22Rv1 (cell line): ENCODE measurements at regions not wholly inside any gene's neighbourhood (a gene's known extent, or its start where the extent isn't known, plus 50 kb on each side); places are given as distances from the start of the nearest gene placed in this dataset.

Experiments
- ZFX ChIP-seq: fragments of 450-650 bp; IDR thresholded peaks from 2 replicates; pipeline ENCODE4 v1.6.1; 2017; ENCODE audit warnings: antibody characterized with exemption, borderline replicate concordance
- TF ChIP-seq, protein P1 (sequence below): fragments of 450-650 bp; IDR thresholded peaks from 2 replicates; pipeline ENCODE4 v1.5.1; 2017; ENCODE audit warnings: mild to moderate bottlenecking

DNA sequence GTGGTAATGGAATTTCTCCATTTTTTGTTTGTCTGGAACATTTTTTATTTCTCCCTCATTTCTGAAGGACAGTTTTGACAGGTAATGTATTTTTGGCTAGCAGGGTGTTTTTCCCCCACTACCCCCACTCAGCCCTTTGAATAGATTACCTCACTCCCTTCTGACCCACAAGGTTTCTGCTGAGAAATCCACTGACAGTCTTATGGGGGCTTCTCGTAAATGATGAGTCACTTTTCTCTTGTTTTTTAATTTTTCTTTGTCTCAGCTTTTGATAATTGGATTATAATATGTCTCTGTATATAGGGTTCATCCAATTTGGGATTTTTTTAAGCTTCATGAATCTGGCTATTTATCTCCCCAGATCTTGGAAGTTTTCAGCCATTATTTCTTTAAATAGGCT is 74.7 kb upstream of the CCDC71L start:
- TF ChIP-seq, protein P1, sequence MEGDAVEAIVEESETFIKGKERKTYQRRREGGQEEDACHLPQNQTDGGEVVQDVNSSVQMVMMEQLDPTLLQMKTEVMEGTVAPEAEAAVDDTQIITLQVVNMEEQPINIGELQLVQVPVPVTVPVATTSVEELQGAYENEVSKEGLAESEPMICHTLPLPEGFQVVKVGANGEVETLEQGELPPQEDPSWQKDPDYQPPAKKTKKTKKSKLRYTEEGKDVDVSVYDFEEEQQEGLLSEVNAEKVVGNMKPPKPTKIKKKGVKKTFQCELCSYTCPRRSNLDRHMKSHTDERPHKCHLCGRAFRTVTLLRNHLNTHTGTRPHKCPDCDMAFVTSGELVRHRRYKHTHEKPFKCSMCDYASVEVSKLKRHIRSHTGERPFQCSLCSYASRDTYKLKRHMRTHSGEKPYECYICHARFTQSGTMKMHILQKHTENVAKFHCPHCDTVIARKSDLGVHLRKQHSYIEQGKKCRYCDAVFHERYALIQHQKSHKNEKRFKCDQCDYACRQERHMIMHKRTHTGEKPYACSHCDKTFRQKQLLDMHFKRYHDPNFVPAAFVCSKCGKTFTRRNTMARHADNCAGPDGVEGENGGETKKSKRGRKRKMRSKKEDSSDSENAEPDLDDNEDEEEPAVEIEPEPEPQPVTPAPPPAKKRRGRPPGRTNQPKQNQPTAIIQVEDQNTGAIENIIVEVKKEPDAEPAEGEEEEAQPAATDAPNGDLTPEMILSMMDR: no peak
- no peak for TF ChIP-seq ZFX
